HG03439 (cell line): ENCODE measurements at regions not wholly inside any gene's neighbourhood (a gene's known extent, or its start where the extent isn't known, plus 50 kb on each side); places are given as distances from the start of the nearest gene placed in this dataset.

Source experiments
- ATAC-seq: cut with Tn5 transposase; IDR thresholded peaks from one replicate; pipeline ENCODE4 v1.9.1; 2021; ENCODE audit warnings: mild to moderate bottlenecking, moderate library complexity; ENCODE audit not compliant: unreplicated experiment

DNA sequence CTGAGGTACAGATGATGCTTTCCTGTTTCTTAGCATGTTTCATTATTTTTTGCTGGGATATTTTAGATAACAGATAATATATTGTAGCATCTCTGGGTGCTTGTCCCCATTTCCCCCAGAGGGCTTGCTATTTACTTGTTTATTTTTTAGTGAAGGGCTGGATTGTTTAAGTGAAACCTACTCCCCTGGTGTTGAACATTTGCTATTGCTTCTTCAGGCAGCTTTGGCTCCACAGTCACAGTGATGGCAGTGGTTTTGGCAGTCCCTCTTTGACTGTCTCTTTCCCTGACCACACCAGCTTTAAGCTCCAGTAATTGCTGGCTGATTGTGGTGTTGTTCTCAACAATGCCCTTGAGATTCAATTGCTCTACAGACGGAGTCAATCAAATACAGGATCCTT is 128.9 kb downstream of the KLF13 start:
- ATAC-seq: no peak

DNA sequence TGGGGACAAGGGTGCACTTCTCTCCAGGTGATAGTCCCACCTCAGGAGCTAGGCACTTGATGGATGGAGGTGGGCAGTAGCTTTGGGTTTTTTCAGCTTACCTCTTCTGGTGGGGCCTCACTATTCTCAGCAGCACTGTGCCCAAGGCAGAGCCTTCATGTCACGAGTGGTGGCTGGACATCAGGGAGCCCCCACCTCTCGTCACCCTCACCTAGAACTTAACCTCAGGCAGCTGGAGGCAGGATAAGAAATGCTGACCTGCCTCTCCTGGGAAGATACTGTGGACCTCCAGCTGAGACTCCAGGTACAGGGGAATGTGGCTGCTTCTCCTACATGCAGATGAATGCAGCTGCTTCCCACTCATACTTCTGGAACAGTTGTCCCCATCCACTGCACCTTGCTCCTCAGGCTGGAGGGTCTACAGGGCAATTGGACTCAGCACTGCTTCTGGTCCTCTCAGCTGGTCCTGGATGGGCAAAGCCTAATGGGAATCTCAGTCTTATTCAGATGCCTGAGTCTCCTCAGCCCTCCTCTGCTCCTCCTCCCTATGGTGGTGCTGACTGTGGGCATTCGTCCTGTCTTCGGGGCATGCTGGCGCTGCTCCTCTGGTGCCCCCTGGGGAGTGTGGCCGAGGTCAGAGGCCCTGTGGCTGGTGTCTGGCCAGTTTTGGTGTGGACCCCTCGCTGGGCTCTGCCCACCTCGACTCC is 129.9 kb downstream of the KLF13 start:
- ATAC-seq: no peak

DNA sequence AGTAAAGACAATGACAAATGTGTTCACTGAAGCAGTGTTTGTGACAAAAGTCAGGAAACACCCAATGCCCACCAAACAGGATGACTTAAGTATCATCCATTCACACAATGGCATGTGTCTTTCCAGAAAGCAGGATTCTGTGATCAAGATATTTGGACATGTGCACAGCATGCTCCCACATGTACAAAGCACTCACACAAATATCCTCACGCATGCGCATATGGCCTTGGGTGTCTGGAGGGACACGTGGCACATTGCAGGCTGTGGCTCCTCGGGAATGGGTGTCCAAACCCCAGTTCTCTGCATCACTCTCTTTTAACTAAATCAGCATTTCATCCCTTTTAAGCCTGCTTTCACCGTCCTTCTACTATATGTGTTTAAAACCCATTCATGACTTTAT is 130.5 kb downstream of the KLF13 start:
- ATAC-seq: no peak

DNA sequence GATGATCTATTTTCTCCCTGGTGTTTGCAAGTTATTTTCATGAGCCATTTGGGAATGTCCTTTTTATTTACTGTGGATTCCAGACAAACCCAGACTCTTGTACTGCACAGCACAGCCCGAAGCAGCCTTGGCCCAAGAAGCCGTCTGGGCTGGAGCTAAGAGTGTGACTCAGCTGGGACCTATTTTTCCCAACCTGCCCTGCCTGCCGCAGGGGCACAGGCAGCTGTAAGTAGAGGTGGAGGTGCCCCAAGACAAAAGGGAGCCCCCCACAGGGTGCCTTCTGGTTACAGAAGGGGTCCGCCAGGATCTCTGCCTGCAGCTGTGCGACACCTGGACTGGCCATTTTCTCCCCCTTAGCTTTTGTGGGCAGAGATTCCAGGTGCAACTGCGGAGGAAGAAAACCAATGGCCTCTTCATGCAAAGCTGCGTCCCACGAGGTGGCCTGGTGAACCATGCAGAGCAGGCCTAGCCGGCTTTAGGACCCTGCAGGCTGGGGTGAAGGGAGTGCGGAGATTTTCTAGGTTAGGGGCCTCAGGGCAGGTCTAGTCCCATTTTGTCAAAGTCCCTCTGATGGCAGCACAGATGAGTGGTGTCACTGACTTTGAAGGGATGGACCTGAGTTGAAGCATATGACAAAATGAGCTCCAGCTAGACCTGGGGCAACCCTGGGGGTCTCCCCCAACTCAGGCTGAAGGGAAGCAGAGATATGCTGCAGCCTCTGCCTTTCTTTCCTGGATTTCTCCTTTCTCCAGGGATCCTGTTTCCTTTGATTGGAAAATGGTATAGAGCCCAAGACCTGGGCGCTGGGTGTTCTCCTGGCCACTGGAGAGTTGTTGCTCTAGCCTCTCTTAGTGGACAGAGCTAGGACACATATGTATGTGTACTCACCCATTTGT is 131.2 kb downstream of the KLF13 start:
- no peak for ATAC-seq

DNA sequence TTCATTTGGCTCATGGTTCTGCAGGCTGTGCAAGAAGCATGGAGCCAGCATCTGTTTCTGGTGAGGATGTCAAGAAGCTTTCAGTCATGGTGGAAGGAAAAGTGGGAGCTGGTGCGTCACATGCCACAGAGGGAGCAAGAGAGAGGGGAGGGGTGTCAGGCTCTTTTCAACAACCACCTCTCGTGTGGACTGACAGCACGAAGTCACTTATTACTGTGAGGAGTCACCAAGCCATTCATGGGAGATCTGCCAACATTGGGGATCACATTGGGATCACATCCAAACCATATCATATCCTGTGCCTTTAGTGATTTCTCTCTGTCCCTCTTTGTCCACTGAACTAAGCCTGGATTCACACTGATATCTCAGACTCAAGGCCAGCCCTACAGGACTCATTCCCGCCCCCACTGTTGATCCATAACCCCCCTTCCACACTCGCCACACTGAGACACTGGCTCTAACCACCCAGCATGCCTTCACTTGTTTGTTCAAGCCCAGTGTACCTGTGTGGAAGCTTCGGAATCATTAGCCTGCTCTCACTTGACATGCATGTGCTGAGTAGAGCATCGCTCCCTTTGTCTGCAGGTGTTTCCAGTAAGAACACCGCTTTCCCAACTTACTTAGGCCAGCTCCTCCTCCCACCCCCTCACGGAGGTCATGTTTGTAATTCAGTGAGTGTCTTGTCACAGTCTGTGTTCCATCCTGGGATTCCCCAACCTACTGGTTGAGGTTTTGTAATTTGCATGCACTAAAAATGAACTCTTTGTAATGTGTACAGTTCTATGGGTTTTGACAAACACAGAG is 132.2 kb downstream of the KLF13 start:
- ATAC-seq: peak; percentile 96

DNA sequence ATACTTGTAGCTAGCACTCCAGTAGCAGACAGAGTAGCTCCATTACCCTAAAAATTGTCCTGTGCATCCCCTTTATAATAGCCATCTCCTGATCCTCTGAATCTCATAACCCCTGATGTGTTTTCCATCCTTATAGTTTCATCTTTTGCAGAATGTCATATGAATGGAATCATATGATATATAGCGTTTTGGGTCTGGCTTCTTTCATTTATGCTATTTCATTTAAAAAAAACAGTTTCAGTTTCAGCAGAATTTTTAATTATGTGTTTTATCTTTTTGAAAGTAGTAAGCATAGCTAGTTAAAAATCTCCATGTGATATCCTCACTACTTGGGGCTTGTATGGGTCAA is 132.7 kb downstream of the KLF13 start:
- peak; percentile 9 for ATAC-seq

DNA sequence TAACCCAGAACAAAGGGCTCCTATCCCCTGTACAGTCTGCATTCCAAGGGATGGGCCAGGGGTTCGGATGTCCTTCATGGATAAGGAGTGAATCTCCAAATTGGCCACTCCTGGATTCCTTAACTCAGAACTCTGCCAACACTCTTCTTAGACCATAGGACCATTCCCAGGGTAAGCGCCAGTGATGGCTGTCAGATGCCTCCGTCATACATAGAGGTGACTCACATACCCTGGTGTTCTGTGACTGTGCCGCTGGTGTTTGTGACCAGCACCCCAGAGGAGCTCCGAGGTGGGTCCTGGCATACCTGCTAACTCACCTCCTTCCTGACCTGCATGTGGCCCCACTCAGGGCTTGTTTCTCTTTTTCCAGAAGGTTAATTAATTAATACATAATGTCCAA is 134.7 kb downstream of the KLF13 start:
- no peak for ATAC-seq

DNA sequence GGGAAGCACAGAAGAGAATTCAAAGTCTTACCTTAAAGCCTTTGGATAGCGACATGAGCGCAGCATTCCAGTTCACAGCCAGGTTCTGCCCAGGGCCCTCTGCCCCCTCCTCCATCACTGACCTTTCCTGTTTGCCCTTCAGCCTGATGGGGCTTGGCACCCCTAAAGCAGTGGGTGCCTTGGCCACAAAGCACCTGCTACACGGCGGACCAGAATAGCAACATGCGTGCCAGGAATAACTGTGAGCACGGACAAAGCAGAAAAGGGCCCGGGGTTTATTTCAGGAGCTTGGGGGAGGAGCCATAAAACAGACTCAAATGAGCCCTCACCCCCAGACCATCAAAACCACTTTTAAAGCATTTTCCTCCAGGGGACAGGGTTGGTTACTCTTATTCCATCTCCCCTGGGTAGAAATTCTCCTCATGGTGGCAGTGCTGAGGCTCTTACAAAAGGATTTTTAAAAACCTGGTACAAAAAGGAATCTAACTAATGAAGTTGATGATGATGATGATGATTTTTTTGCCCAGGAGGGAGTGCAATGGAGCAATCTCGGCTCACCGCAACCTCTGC is 135.4 kb downstream of the KLF13 start:
- no peak for ATAC-seq

DNA sequence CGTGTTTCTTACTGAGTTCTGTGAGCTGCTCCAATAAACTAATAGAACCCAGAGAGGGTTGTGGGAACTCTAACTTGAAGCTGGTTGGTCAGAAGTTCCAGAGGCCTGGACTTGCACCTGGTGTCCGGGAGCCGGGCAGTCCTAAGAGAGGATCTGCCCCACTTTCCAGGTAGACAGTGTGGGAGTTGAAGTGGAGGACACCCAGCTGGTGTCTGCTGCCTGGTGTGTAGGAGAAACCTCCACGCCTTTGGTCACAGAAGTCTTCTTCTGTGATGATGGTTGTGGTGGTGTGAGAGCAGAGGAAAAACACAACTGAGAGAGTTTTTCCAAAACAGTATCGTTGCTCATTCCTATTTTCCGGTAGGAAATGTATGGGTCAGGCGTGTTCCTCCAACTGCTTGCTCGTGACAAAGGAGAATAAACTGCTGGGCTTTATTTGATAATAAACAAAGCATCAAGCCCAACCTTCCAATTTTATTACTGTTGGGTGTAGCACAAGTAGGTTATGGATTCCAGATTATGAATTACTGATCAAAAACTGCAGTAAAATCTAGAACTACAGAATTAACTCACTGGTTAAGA is 137.0 kb downstream of the KLF13 start:
- ATAC-seq: no peak

DNA sequence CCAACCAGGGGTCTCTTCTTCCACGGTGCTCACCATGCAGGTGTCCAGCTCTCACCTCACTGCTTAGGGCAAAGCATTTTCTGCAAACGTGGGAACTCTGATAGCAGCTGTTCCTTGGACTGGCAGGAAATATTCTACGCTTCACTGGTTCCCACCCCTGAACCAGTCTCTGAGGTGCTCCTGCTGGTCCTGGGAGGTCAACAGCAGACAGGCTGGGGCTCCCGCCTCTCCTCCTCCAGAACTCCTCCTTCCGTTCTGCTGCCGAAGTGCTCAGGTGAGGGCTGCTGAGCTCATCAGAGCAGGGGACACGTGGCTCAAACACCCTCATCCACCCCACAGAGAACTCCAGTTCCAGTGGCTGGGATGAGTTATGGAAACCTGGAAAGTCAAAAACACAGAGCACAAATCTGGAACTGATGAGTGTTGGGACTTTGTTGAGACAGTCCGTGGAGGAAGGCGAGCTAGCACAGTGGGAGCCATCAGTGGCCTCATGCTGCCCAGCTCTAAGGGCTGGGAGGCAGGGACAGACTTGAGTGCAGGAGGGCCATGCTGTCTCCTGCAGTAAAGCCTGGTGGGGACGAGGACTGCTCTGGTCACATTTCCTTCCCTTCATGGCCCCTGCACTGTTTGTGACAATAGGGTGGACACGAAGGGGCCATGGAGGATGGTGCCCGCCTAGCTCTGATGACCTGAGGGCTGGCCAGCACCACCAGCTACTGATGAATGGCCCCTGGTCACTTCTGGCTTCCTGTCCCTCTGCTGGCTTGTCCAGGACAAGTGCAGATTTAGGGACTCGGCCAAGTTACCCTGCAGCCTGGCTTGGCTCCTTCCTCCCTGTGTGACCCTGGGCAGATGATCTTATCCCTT is 137.8 kb downstream of the KLF13 start:
- no peak for ATAC-seq

DNA sequence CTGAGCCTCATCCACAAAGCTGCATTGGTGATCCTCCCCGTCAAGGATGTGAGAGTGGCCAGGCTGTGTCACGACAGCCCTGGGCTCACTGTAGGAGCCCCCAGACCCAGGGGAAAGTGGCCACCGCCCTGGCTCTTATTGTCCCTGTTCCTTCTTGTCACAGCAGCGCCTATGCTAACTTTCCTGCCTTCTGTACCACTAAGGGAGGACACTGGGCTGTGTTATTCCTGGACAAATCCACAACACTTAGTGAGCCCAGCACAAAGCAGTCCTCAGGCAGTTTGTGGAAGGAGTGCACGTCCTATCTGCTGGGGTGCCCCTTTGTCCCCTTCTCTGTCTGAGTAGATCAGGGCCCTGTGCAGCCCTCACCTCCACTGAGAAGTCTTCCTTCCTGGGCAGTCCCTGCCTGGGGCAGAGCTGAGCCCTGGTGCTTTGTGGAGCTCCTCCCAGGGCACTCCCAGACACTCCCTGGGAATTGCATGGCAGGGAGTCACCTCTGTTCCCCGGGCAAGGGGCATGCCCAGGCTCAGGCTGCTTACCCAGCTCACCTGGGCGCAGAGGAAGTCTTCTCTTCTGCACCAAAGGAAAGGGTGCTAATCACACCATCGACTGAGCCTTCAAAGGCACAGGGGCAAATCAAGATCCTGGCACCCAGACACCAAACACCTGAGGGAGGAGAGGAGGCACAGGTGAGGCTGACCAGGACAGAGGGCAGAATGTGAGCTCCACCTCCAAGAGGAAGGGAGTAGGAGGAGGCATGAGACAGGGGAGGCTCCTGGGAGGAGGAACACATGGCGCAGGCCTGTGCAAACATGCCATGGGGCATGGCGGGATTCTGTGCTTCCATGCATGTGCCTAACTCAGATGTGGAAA is 138.7 kb downstream of the KLF13 start:
- no peak for ATAC-seq

DNA sequence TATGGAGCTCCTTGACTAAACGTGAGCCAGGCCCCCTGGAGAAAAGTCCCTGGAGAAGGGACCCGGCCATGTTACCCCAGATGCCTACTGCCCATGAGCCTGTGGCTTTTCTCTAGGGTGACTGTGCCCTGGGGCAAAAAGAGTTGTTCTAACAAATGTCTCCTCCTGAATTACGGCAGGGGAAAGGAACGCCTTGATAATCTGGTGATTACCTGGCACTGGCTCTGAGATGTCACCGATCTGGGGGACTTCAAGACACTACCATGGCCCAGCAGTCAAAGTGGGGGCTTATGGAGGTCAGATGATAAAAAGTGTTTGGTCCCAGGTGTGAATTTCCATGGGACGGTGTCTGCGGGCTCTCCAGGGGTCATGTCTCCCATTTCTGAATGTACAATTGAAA is 140.7 kb downstream of the KLF13 start:
- ATAC-seq: no peak

DNA sequence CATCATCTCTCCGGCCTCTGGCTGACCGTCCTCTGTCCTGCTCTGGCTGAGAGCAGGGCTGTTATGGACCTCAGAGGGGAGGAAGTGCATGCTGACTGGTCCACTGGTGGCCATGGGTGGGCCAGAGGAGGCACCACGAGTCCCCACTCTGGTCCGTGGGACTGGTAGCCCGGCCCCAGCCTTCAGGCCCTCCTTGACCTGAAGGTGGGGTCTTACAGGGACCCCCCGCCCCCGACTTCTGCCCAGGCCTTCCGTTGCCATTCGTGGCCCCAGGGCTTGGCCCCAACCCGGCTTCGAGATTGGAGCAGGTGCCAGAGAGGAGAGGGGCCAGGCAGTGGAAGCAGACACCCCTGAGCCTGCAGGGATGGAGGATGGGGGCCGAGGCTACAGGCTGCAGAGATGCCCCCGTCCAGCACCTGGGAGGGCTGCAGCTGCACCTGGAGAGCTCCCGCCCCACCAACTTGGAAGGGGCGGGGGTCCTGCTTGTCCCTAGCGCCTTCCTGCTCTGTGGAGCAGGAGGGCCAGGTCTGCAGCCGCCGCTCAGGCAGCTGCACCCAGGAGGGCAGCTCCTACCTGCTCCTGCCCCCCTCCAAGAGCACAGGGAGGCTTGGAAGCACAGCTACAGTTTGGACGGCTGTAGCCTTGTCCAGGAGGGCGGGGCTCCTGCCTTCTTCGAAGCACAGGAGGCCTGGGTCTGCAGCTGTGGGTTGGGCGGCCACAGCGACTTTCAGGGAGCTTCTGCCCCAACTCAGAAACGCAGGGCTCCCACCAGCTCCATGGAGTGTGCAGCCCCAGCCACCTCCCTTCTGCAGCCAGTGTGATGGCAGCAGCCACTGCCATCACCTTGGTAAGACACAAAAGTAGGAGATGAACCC is 142.5 kb downstream of the KLF13 start:
- no peak for ATAC-seq

DNA sequence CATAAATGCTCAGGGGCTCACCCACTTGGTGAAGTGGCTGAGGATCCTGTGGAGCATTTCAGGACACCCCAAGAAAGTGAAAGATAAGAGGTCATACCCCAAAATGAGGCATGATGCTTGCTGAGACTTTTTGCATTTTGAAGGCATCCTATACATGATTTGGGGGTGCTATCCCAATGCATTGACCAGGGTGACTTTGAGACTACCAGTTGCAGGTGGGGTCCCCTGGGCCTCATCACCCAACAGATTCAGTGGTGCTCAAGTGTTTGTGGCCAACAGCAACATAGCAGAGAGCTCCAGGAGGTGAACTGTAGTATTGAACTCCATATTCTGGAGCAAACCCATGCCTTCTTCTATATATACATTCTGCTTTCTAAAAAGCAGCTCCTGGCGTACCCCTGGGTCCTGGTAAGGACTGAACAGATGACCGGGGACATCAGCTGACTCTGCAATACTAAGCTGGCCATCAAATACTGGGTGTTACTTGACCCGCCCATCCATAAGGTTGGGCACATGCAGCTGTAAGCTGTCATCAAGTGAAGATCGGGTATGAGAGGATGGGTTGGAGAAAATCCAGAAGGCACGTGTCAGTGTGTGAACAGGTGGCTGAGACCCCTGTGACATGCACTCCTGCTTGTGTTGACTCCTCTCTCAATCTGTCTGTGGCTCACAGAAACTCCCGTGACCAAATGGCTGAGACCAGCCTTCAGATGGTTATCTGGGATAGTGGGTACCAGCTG is 143.3 kb downstream of the KLF13 start:
- no peak for ATAC-seq

DNA sequence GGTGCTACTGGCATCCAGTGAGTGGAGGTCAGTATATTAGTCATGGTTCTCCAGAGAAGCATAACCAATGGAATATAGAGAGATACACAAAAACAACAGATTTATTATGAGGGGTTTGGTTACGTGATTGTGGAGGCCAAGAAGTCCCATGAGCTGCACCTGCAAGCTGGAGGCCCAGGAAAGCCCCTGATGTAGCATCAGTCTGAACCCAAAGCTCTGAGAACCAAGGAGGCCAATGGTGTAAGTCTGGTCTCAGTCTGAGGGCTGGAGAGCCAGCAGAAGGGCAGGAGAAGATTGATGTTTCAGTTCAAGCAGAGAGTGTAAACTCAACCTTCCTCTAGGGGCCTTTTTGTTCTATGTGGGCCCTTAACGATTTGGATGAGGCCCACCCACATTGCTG is 144.1 kb downstream of the KLF13 start:
- ATAC-seq: no peak

DNA sequence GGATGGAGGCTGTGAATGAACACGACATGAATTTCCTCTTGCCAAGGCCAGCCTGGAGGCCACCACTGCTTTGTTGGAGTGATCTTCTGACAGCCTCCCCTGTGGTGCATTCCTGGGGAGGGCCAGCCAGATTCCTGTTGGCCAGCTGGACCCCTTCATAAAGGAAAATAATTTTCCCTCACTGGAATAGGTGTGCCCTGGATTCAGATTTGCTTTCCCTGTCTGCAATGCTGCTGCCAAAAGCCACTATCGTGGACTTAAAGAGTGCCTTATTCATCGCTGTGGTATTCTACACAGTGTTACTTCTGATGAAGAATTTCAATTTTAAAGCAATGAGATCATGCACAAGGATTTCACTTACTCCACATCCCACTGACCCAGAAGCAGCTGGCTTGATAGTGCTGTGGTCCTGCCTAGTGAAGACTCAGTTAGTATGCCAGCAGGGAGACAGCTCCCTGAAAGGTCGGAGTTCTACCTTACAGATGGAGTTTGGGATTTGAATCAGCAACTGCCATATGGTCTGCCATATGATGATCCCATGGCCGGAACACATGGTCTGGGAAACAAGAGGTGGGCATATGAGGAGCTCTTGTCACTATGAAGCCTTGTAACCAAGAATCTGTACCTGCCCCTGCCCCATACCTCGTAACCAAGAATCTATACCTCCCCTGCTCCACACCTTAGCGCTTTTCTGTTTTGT is 145.2 kb downstream of the KLF13 start:
- ATAC-seq: no peak
